Sigmoid colon (tissue), 6 donors: ENCODE measurements at regions not wholly inside any gene's neighbourhood (a gene's known extent, or its start where the extent isn't known, plus 50 kb on each side); places are given as distances from the start of the nearest gene placed in this dataset.

ENCODE experiments used
- DNase-seq: peaks from one replicate; pipeline ENCODE4 v3.0.0-alpha.2; 2019
- H3K27ac ChIP-seq, 4 donors: fragments of 200-600 bp; sonication (generic); one replicate each; pipeline ENCODE4 v1.5.1; 2016 to 2019; ENCODE audit warnings: mild to moderate bottlenecking in 1 of 4
- H3K27me3 ChIP-seq, 3 donors: fragments of 200-600 bp; sonication (generic); one replicate each; pipeline ENCODE4 v1.5.1; 2019; ENCODE audit warnings: mild to moderate bottlenecking in 1 of 3
- H3K36me3 ChIP-seq, 4 donors: fragments of 200-600 bp; sonication (generic); one replicate each; pipeline ENCODE4 v1.5.1; 2016 to 2019
- H3K4me1 ChIP-seq, 4 donors: fragments of 200-600 bp; sonication (generic); one replicate each; pipeline ENCODE4 v1.5.1; 2017 to 2019
- H3K4me3 ChIP-seq, 4 donors: fragments of 200-600 bp; sonication (generic); one replicate each; pipeline ENCODE4 v1.5.1; 2017 to 2019; ENCODE audit warnings: mild to moderate bottlenecking in 2 of 4, moderate library complexity in 1 of 4
- H3K9me3 ChIP-seq, 4 donors: fragments of 200-600 bp in 3 of 4; sonication (generic) in 3 of 4; one replicate each; pipeline versions ENCODE4 v1.5.1 to v1.6.1; 2013 to 2019
- CTCF ChIP-seq, 4 experiments: fragments of 450-650 bp in 3 of 4; fragments of 200-600 bp in 1 of 4; IDR thresholded peaks; one replicate each; pipeline ENCODE4 v1.5.1; 2016 to 2019; ENCODE audit warnings: antibody characterized with exemption in 4 of 4, mild to moderate bottlenecking in 3 of 4, moderate library complexity in 2 of 4
- EP300 ChIP-seq, 4 donors: sonication (generic); formaldehyde crosslinking; IDR thresholded peaks; one replicate each; pipeline ENCODE4 v1.6.1; 2017; ENCODE audit warnings: antibody characterized with exemption in 4 of 4
- POLR2A ChIP-seq, 2 donors: fragments of 450-650 bp; IDR thresholded peaks; one replicate each; pipeline ENCODE4 v1.6.1; 2016; ENCODE audit warnings: antibody characterized with exemption in 2 of 2, mild to moderate bottlenecking in 2 of 2, moderate library complexity in 2 of 2
- POLR2AphosphoS5 ChIP-seq, 4 donors: sonication (generic); formaldehyde crosslinking; IDR thresholded peaks; one replicate each; pipeline ENCODE4 v1.6.1; 2017; ENCODE audit warnings: antibody characterized with exemption in 4 of 4
- WGBS, 2 donors: extraction: QIAGEN DNeasy Blood & Tissue Kit; methylation state at CpG; one replicate each; pipeline ENCODE4 v1.1.7; 2013; 5-methylcytosine and 5-hydroxymethylcytosine counted together
- intact Hi-C: fragments of 100-400 bp; cut with DNase I; formaldehyde crosslinking; loops from one replicate; pipeline ENCODE4 v1.15.1; 2023
- donor health status: healthy with polysubstance abuse.
- donor health status: healthy.

DNA sequence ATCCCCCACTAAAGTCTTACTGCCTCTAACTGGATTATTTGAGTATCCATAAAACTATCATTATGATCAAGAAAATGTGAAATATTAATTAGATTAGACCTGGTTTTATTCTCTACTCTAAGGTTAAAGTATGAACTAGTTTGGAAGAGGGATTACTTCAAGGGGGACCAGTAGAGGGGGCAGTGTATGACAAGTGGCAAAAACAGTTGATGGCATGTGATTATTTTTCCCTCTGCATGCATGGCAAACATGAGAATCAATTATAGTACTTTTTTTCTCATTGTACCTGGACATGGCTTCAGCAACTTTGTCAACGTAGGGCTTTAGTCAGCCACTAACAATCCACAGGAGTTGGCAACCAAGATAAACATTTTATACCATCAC is 145.0 kb upstream of the SLC38A2 start:
- H3K4me1 ChIP-seq = peaks cover 0 to 27% (median 25%) of the 10 kb centered on the region in 4 donors
- no peaks in the 10 kb centered on the region for H3K9me3 ChIP-seq
- intact Hi-C loops = loop anchor here (5.0 kb wide), 1 partner anchor 40 kb away; no protein-coding TSS in a partner anchor
- TF ChIP-seq POLR2AphosphoS5 (IDR thresholded peaks at IDR 0.05) = no peak
- TF ChIP-seq CTCF (IDR thresholded peaks at IDR 0.05) = no peak
- no peak for TF ChIP-seq POLR2A (IDR thresholded peaks at IDR 0.05)
- TF ChIP-seq EP300 (IDR thresholded peaks at IDR 0.05) = no peak
- no peak overlapping the region for H3K4me3 ChIP-seq
- no peaks in the 10 kb centered on the region for H3K27me3 ChIP-seq
- 76 to 87% methylated on average over 1 of the region's 1 CpG for WGBS, 2 donors
- DNase-seq = no peak
- H3K36me3 ChIP-seq = no peaks in the 10 kb centered on the region
- H3K27ac ChIP-seq = no peak overlapping the region

GRCh38 chr12:46516933-46517578 is 144.5 kb upstream of the SLC38A2 start:
- DNase-seq = no peak
- no peak for TF ChIP-seq POLR2A (IDR thresholded peaks at IDR 0.05)
- no peak for TF ChIP-seq EP300 (IDR thresholded peaks at IDR 0.05)
- no peak for TF ChIP-seq CTCF (IDR thresholded peaks at IDR 0.05)
- 85 to 91% methylated on average over 6 of the region's 6 CpGs for WGBS, 2 donors
- intact Hi-C loops = loop anchor here (5.0 kb wide), 1 partner anchor 40 kb away; no protein-coding TSS in a partner anchor
- peaks cover 0 to 22% (median 21%) of the 10 kb centered on the region in 4 donors for H3K4me1 ChIP-seq
- H3K36me3 ChIP-seq = no peaks in the 10 kb centered on the region
- no peaks in the 10 kb centered on the region for H3K9me3 ChIP-seq
- H3K4me3 ChIP-seq = no peak overlapping the region
- no peaks in the 10 kb centered on the region for H3K27me3 ChIP-seq
- no peak overlapping the region for H3K27ac ChIP-seq

- Histone ChIP-seq H3K4me3 (no peak overlapping the region), H3K36me3 (no peaks in the 10 kb centered on the region), H3K9me3 (no peaks in the 10 kb centered on the region), H3K4me1 (peaks cover 0 to 16% (median 14%) of the 10 kb centered on the region in 4 donors), H3K27ac (no peak overlapping the region), H3K27me3 (no peaks in the 10 kb centered on the region)
- no peak for DNase-seq
- WGBS, 2 donors = 88 to 94% methylated on average over 5 of the region's 5 CpGs
- intact Hi-C loops = loop anchor here (5.0 kb wide), 1 partner anchor 39 kb away; no protein-coding TSS in a partner anchor
- TF ChIP-seq EP300 (IDR thresholded peaks at IDR 0.05) (no peak), POLR2AphosphoS5 (IDR thresholded peaks at IDR 0.05) (no peak), POLR2A (IDR thresholded peaks at IDR 0.05) (no peak), CTCF (IDR thresholded peaks at IDR 0.05) (no peak)
Observed at GRCh38 chr12:46516238-46516932, 143.8 kb upstream of the SLC38A2 start.

- H3K4me1 ChIP-seq = peaks cover 0 to 13% (median 13%) of the 10 kb centered on the region in 4 donors
- TF ChIP-seq CTCF (IDR thresholded peaks at IDR 0.05) (no peak), POLR2A (IDR thresholded peaks at IDR 0.05) (no peak), POLR2AphosphoS5 (IDR thresholded peaks at IDR 0.05) (no peak), EP300 (IDR thresholded peaks at IDR 0.05) (no peak)
- no peaks in the 10 kb centered on the region for H3K27me3 ChIP-seq
- no peak overlapping the region for H3K4me3 ChIP-seq
- no peak overlapping the region for H3K27ac ChIP-seq
- 97 to 99% methylated on average over 1 of the region's 1 CpG for WGBS, 2 donors
- intact Hi-C loops = loop anchor here (5.0 kb wide), 1 partner anchor 39 kb away; no protein-coding TSS in a partner anchor
- no peaks in the 10 kb centered on the region for H3K36me3 ChIP-seq
- no peaks in the 10 kb centered on the region for H3K9me3 ChIP-seq
- DNase-seq = no peak
Observed at GRCh38 chr12:46515829-46516228, 143.3 kb upstream of the SLC38A2 start.
